NT2/D1 (cell line): ENCODE measurements at regions not wholly inside any gene's neighbourhood (a gene's known extent, or its start where the extent isn't known, plus 50 kb on each side); places are given as distances from the start of the nearest gene placed in this dataset.

Experiments used
- YY1 ChIP-seq: IDR thresholded peaks from 2 replicates; pipeline ENCODE4 v1.6.1; 2011; ENCODE audit not compliant: insufficient read length, insufficient read depth
- ZNF274 ChIP-seq: IDR thresholded peaks from 2 replicates; pipeline ENCODE4 v1.6.1; 2011; ENCODE audit warnings: mild to moderate bottlenecking, low read depth, low read length

DNA sequence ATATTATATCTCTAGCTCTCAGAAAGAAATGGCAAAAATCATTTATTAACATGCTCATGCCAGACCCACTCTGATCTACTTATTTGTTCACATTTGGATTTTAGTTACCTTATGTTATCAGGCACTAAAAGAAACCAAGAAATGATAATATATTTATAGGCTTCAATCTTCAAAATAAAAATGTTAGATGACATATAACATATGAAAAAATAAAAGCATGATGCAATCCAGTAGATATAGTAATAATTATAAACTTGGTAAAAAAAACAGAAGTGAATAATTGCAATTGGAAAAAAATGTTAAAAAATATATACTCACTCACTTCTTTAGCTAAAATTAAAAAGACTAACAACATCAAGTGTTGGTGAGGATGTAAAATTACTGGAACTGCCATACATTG, 248.3 kb upstream of the VRK2 start:
- TF ChIP-seq ZNF274 (no peak), YY1 (no peak)
